Globus pallidus (tissue), 1 donor: ENCODE measurements at regions not wholly inside any gene's neighbourhood (a gene's known extent, or its start where the extent isn't known, plus 50 kb on each side); places are given as distances from the start of the nearest gene placed in this dataset.
"Not testable (repeated sequence)": the region's sequence is repeated elsewhere in the genome, so short reads cannot be mapped to it uniquely, and the experiment has no call there.

Experiments
- DNase-seq: peaks from one replicate; pipeline ENCODE4 v3.0.0-alpha.2; 2015; ENCODE audit warnings: low spot score

- no peak for DNase-seq
Measured at GRCh38 chr6:10180138-10181074, 234.5 kb downstream of the TFAP2A start.

GRCh38 chr6:10177704-10178103, 237.2 kb downstream of the TFAP2A start:
- DNase-seq, result no peak

- no peak for DNase-seq
Measured at GRCh38 chr6:10175362-10175761, 239.5 kb downstream of the TFAP2A start.

GRCh38 chr6:10174761-10175160, 240.1 kb downstream of the TFAP2A start:
- no peak for DNase-seq

- no peak for DNase-seq
Measured at GRCh38 chr6:10174056-10174455, 240.8 kb downstream of the TFAP2A start.

- DNase-seq, result not testable (repeated sequence)
Measured at GRCh38 chr6:10171706-10172105, 243.2 kb downstream of the TFAP2A start.

DNA sequence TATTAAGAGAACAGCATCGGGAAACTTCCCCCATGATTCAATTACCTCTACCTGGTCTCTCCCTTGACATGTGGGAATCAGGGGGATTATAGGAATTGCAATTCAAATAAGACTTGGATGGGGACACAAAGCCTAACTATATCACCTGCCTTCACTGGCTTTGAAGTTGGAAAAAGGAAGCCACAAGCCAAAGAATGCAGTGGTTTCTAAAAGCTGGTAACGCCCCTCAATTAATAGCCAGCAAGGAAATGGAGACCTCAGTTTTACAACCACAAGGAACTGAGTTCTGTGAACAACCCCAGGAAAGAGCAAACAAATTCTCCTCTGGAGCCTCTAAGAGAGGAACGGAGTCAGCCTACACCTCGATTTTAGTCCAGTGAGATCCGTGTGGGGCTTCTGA, 244.1 kb downstream of the TFAP2A start:
- no peak for DNase-seq

GRCh38 chr6:10166031-10166430, 248.8 kb downstream of the TFAP2A start:
- no peak for DNase-seq

DNA sequence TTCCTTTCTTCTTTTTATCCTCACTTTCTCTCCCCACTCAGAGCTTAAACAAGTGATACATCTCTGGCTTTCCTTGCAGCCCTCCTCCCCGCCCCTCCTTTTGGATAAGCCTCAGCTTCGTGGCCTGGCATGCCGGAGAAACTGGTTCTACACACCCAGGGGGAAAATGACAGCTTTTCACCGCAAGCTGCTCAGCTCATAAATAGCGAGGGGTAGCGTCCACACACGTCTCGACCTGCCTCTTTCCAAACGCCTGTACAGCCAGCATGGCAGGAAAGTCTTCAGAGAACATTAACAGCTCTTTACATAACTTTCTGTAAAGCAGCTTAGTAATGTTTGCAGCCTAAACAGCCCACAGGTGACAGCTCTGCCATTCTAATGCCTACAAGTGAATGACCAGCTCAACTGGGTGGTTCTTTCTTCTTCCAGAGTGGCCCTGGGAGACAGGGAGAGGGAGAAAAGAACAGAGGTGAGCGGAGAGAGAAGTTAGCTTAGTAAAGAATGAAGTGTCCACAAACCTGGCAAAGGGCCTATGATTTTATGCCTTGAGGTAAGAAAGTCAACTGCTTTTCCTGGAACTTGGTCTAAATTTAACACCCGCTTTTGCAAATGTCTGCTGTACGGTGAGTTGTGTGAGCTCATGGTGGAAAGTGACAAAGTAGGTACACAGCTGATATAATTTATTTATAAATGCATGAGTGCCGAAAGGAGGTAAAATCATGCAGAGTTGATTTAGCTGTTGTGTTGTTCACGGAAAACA, 251.5 kb downstream of the TFAP2A start:
- DNase-seq, result no peak

DNA sequence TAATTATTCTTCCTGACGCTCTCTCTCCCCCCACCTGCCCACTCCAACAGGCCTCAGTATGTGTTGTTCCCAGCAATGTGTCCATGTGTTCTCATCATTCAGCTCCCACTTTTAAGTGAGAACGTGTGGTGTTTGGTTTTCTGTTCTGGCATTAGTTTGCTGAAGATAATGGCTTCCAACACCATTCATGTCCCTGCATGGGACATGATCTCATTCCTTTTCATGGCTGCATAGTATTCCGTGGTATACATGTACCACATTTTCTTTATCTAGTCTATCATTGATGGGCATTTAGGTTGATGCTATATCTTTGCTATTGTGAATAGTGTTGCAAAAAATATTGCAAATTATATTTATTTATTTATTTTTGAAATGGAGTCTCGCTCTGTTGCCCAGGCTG, 258.0 kb downstream of the TFAP2A start:
- no peak for DNase-seq

DNA sequence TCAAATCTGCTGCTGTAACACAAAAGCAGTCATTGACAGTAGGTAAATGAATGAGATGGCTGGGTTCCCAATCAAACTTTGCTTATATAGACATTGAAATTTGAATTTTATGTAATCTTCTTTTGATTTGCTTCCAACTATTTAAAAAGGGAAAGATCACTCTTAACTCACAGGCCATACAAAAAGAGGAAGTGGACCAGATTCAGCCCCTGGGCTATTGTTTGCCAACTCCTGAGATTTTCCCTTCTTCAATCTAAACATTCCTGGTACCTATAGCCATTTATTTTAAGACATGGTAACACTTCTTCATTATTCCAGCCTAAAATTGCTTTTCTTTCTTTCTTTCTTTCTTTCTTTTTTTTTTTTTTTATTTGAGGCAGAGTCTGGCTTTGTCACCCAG, 260.6 kb downstream of the TFAP2A start:
- DNase-seq, result no peak

DNA sequence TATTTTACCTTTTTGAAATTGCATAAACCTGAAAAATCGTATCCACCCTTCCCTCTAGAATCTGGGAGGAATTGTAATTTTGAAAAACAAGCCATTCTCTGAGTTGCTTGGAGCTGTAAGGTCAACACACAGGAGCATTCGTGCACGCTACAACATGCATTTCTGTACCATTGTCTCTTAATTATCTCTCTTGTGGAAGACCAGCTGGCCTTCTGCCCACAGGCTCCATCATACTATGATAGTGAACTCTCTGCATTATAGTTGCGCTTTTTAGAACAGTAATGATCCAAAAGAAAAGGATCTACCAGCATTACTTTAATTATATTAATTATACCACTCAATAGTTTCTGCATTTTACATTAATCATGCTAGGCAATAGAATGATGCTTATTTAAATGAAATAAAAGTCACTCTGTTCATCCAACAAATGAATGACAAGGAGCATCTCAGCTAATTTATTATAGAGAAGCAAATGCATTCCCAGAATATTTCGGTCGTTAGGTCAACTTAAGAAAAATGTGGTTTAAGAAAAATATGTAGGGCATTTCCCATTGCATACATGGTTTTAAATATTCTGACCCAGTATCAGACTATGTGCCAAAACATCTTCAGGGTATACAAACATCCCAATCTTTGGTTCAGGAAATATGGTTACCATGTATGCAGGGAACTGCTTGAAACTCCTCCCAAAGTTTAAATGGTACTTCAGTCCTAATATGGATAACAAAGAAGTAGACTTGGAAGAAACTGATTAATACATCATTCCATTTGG, 263.5 kb downstream of the TFAP2A start:
- no peak for DNase-seq

- DNase-seq, result no peak
Measured at GRCh38 chr6:10149603-10150002, 265.3 kb downstream of the TFAP2A start.

- peak; percentile 74 for DNase-seq
Measured at GRCh38 chr6:10146715-10147451, 268.0 kb downstream of the TFAP2A start.

GRCh38 chr6:10144772-10145171, 270.1 kb downstream of the TFAP2A start:
- DNase-seq, result no peak

- DNase-seq, result no peak
Measured at GRCh38 chr6:10141746-10142443, 273.0 kb downstream of the TFAP2A start.

- DNase-seq, result no peak
Measured at GRCh38 chr6:10140824-10141223, 274.1 kb downstream of the TFAP2A start.

- DNase-seq, result no peak
Measured at GRCh38 chr6:10140136-10140535, 274.7 kb downstream of the TFAP2A start.

GRCh38 chr6:10138917-10139316, 276.0 kb downstream of the TFAP2A start:
- DNase-seq, result no peak

- no peak for DNase-seq
Measured at GRCh38 chr6:10136636-10137035, 278.2 kb downstream of the TFAP2A start.

- not testable (repeated sequence) for DNase-seq
Measured at GRCh38 chr6:10134185-10134584, 280.7 kb downstream of the TFAP2A start.
